H9 (cell line): ENCODE measurements at regions not wholly inside any gene's neighbourhood (a gene's known extent, or its start where the extent isn't known, plus 50 kb on each side); places are given as distances from the start of the nearest gene placed in this dataset.

ENCODE experiments used
- DNase-seq: peaks from one replicate; pipeline ENCODE4 v3.0.0-alpha.2; 2017
- H2AFZ ChIP-seq: one replicate; pipeline ENCODE4 v1.6.1; 2013; ENCODE audit warnings: mild to moderate bottlenecking, low read length, control low read depth, moderate library complexity
- H2AK5ac ChIP-seq: 2 replicates; pipeline ENCODE4 v1.6.1; 2013; ENCODE audit warnings: low read length, control low read depth, mixed read lengths; ENCODE audit not compliant: insufficient read length
- H2BK120ac ChIP-seq: one replicate; pipeline ENCODE4 v1.6.1; 2013; ENCODE audit warnings: low read depth, mild to moderate bottlenecking, low read length, control low read depth, inconsistent platforms; ENCODE audit not compliant: poor library complexity, severe bottlenecking
- H2BK12ac ChIP-seq: 2 replicates; pipeline ENCODE4 v1.6.1; 2013; ENCODE audit warnings: low read length, control low read depth, mixed read lengths, low read depth; ENCODE audit not compliant: insufficient read length
- H2BK15ac ChIP-seq: 2 replicates; pipeline ENCODE4 v1.6.1; 2013; ENCODE audit warnings: low read depth, low read length, control low read depth
- H2BK20ac ChIP-seq: one replicate; pipeline ENCODE4 v1.6.1; 2013; ENCODE audit warnings: low read depth, mild to moderate bottlenecking, low read length, control low read depth, inconsistent platforms; ENCODE audit not compliant: poor library complexity, severe bottlenecking
- H2BK5ac ChIP-seq: 2 replicates; pipeline ENCODE4 v1.6.1; 2013; ENCODE audit warnings: low read length, control low read depth, mixed read lengths; ENCODE audit not compliant: insufficient read length
- H3K14ac ChIP-seq: 2 replicates; pipeline ENCODE4 v1.6.1; 2013; ENCODE audit warnings: low read length, control low read depth; ENCODE audit not compliant: insufficient read depth
- H3K18ac ChIP-seq: 2 replicates; pipeline ENCODE4 v1.6.1; 2013; ENCODE audit warnings: low read depth, mild to moderate bottlenecking, mixed read lengths, low read length, control low read depth; ENCODE audit not compliant: insufficient read length
- H3K23ac ChIP-seq: 2 replicates; pipeline ENCODE4 v1.6.1; 2013; ENCODE audit warnings: low read length, control low read depth, mixed read lengths, low read depth; ENCODE audit not compliant: insufficient read length
- H3K23me2 ChIP-seq: 2 replicates; pipeline ENCODE4 v1.6.1; 2013; ENCODE audit warnings: low read depth, mild to moderate bottlenecking, mixed read lengths, low read length, control low read depth; ENCODE audit not compliant: insufficient read length, poor library complexity, severe bottlenecking
- H3K27ac ChIP-seq: 2 replicates; pipeline ENCODE4 v1.5.1; 2013; ENCODE audit warnings: low read length, control low read depth, mixed read lengths, low read depth; ENCODE audit not compliant: insufficient read length
- H3K27me3 ChIP-seq: 2 replicates; pipeline ENCODE4 v1.6.1; 2013; ENCODE audit warnings: low read length, control low read depth, inconsistent platforms; ENCODE audit not compliant: insufficient read depth
- H3K4ac ChIP-seq: 2 replicates; pipeline ENCODE4 v1.6.1; 2013; ENCODE audit warnings: low read depth, mild to moderate bottlenecking, control low read depth, inconsistent platforms, low read length, moderate library complexity
- H3K4me1 ChIP-seq: 2 replicates; pipeline ENCODE4 v1.6.1; 2013; ENCODE audit warnings: low read length, control low read depth, inconsistent platforms; ENCODE audit not compliant: insufficient read depth
- H3K4me2 ChIP-seq: 2 replicates; pipeline ENCODE4 v1.6.1; 2013; ENCODE audit warnings: low read length, control low read depth, mixed read lengths; ENCODE audit not compliant: insufficient read length, insufficient read depth
- H3K56ac ChIP-seq: 2 replicates; pipeline ENCODE4 v1.6.1; 2013; ENCODE audit warnings: low read depth, mild to moderate bottlenecking, mixed read lengths, low read length, control low read depth; ENCODE audit not compliant: insufficient read length
- H3K79me1 ChIP-seq: 2 replicates; pipeline ENCODE4 v1.6.1; 2013; ENCODE audit warnings: low read depth, mild to moderate bottlenecking, moderate library complexity, low read length, control low read depth, inconsistent platforms; ENCODE audit not compliant: insufficient read depth, poor library complexity, severe bottlenecking
- H3K79me2 ChIP-seq: 2 replicates; pipeline ENCODE4 v1.6.1; 2013; ENCODE audit warnings: low read length, control low read depth, inconsistent platforms; ENCODE audit not compliant: insufficient read depth
- H3K9ac ChIP-seq: 2 replicates; pipeline ENCODE4 v1.6.1; 2013; ENCODE audit warnings: low read length, control low read depth, mixed read lengths; ENCODE audit not compliant: insufficient read length; ENCODE audit errors: extremely low read depth
- H3K9me3 ChIP-seq: one replicate; pipeline ENCODE4 v1.6.1; 2013; ENCODE audit warnings: low read depth, low read length, inconsistent platforms; ENCODE audit not compliant: control insufficient read depth
- H3T11ph ChIP-seq: one replicate; pipeline ENCODE4 v1.6.1; 2013; ENCODE audit warnings: mild to moderate bottlenecking, low read length, control low read depth, inconsistent platforms
- H4K20me1 ChIP-seq: one replicate; pipeline ENCODE4 v1.6.1; 2013; ENCODE audit not compliant: control insufficient read depth, insufficient read length, insufficient read depth
- H4K5ac ChIP-seq: 2 replicates; pipeline ENCODE4 v1.6.1; 2013; ENCODE audit warnings: low read depth, mild to moderate bottlenecking, mixed read lengths, low read length, control low read depth; ENCODE audit not compliant: insufficient read length
- H4K8ac ChIP-seq: replicated peaks from 2 replicates; pipeline ENCODE4 v1.6.1; 2013; ENCODE audit warnings: low read length, control low read depth, mixed read lengths, low read depth; ENCODE audit not compliant: insufficient read length
- H4K91ac ChIP-seq: 2 replicates; pipeline ENCODE4 v1.6.1; 2013; ENCODE audit warnings: low read depth, mild to moderate bottlenecking, moderate library complexity, mixed read lengths, low read length, control low read depth; ENCODE audit not compliant: insufficient read length
- H3K27ac Mint-ChIP-seq, 3 experiments: 2 replicates in 2 of 3; 3 replicates in 1 of 3; pipeline ENCODE4 v1.8.0; 2020 to 2021; ENCODE audit warnings: mixed read lengths in 3 of 3, mild to moderate bottlenecking in 1 of 3, moderate library complexity in 1 of 3
- H3K27me3 Mint-ChIP-seq: 2 replicates; pipeline ENCODE4 v1.8.0; 2021; ENCODE audit warnings: low read depth, mild to moderate bottlenecking, moderate library complexity, mixed read lengths
- H3K36me3 Mint-ChIP-seq, 3 experiments: 2 replicates in 2 of 3; 3 replicates in 1 of 3; pipeline ENCODE4 v1.8.0; 2020 to 2021; ENCODE audit warnings: low read depth in 3 of 3, mixed read lengths in 3 of 3; ENCODE audit not compliant: insufficient read depth in 1 of 3
- H3K4me1 Mint-ChIP-seq, 2 experiments: 2 replicates each; pipeline ENCODE4 v1.8.0; 2020; ENCODE audit warnings: mixed read lengths in 2 of 2
- H3K4me3 Mint-ChIP-seq, 2 experiments: 2 replicates in 1 of 2; 3 replicates in 1 of 2; pipeline ENCODE4 v1.8.0; 2020 to 2021; ENCODE audit warnings: mild to moderate bottlenecking in 2 of 2, mixed read lengths in 2 of 2, moderate library complexity in 1 of 2
- H3K9me3 Mint-ChIP-seq, 2 experiments: 2 replicates in 1 of 2; 3 replicates in 1 of 2; pipeline ENCODE4 v1.8.0; 2020; ENCODE audit warnings: mild to moderate bottlenecking in 2 of 2, mixed read lengths in 2 of 2, moderate library complexity in 1 of 2
- WGBS: extraction: QIAGEN DNeasy Blood & Tissue Kit; methylation state at CpG from one replicate; pipeline ENCODE4 v1.1.7; 2013; ENCODE audit warnings: missing lambda C conversion rate, low lambda C conversion rate, mixed read lengths; ENCODE audit not compliant: insufficient read length; ENCODE audit errors: extremely low coverage; 5-methylcytosine and 5-hydroxymethylcytosine counted together
- TF ChIP-seq, protein P1 (sequence below): fragments of 200-600 bp; sonication (generic); conservative IDR thresholded peaks from 3 replicates; pipeline ENCODE4 v1.8.0; 2021; ENCODE audit warnings: antibody characterized with exemption, mild to moderate bottlenecking

DNA sequence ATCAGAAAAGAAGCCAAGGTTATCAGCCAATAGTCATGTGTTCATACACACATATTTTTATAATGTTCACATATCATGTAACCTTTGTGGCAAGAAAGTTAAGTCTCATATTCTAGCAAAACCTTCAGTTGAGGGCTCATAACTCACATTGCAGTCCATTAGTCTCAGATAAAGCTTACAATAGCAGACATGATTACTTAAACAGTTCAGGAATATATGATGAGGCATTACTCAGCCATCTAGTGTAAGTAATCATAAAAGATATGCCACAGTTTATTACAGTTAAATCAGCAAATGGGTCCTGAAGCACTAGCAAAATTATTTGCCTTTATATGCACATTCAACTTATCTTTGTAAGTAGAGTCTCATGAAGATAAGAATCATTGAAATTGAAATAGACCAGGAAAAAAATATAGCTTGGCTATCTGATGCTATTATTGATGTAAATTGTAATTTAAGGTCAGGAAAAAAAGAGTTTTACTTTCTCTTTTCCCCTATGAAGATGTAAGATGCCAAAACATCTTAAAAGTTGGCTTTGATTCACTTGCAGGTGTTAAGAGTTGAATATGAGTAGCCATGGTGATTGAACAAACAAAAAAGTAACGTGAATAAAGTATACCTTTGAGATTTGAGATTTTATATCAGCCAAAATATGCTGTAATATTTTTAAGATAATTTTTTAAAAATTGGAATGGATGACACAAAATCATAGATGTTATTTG is 537.0 kb downstream of the SLC6A15 start:
- Histone ChIP-seq H3K18ac (no peak overlapping the region), H3K4me1 (no peaks in the 10 kb centered on the region), H3K4me2 (no peak overlapping the region), H2BK12ac (no peak overlapping the region), H3K23ac (no peak overlapping the region), H3K4ac (no peak overlapping the region), H3K9ac (no peak overlapping the region), H4K91ac (no peak overlapping the region), H3K79me1 (no peaks in the 10 kb centered on the region), H3K23me2 (no peaks in the 10 kb centered on the region), H2BK5ac (no peak overlapping the region), H3T11ph (no peak overlapping the region), H2AK5ac (no peak overlapping the region), H2BK15ac (no peak overlapping the region), H2AFZ (no peak overlapping the region), H3K56ac (no peak overlapping the region), H4K20me1 (no peaks in the 10 kb centered on the region), H2BK120ac (no peak overlapping the region), H3K27me3 (no peaks in the 10 kb centered on the region), H3K9me3 (no peaks in the 10 kb centered on the region), H3K79me2 (no peaks in the 10 kb centered on the region), H4K8ac (no peak overlapping the region), H2BK20ac (no peak overlapping the region), H3K14ac (no peak overlapping the region), H4K5ac (no peak overlapping the region), H3K27ac (no peak overlapping the region)
- no peaks in the 10 kb centered on the region for H3K4me1 Mint-ChIP-seq
- no peaks in the 10 kb centered on the region for H3K36me3 Mint-ChIP-seq
- H3K4me3 Mint-ChIP-seq, result no peak overlapping the region
- TF ChIP-seq, protein P1, sequence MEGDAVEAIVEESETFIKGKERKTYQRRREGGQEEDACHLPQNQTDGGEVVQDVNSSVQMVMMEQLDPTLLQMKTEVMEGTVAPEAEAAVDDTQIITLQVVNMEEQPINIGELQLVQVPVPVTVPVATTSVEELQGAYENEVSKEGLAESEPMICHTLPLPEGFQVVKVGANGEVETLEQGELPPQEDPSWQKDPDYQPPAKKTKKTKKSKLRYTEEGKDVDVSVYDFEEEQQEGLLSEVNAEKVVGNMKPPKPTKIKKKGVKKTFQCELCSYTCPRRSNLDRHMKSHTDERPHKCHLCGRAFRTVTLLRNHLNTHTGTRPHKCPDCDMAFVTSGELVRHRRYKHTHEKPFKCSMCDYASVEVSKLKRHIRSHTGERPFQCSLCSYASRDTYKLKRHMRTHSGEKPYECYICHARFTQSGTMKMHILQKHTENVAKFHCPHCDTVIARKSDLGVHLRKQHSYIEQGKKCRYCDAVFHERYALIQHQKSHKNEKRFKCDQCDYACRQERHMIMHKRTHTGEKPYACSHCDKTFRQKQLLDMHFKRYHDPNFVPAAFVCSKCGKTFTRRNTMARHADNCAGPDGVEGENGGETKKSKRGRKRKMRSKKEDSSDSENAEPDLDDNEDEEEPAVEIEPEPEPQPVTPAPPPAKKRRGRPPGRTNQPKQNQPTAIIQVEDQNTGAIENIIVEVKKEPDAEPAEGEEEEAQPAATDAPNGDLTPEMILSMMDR, result no peak
- H3K27me3 Mint-ChIP-seq, result peaks cover 2% of the 10 kb centered on the region
- no peak overlapping the region for H3K27ac Mint-ChIP-seq
- H3K9me3 Mint-ChIP-seq, result no peaks in the 10 kb centered on the region
- no peak for DNase-seq
- WGBS, result no CpG with 5 or more reads among the region's 1 CpG
